Endothelial cell of umbilical vein (primary cell): ENCODE measurements at regions not wholly inside any gene's neighbourhood (a gene's known extent, or its start where the extent isn't known, plus 50 kb on each side); places are given as distances from the start of the nearest gene placed in this dataset.

ENCODE experiments used
- BruUV-seq: library from RNA; stranded (reverse); fragments of 400-500 nt; replicated peaks from 2 replicates; lab custom pipeline; 2021; lab: Mats Ljungman, UMichigan
- CTCF ChIA-PET: fragments of 300-600, 350-600 bp; sonication (Branson Sonifier 250); formaldehyde crosslinking; loops from one replicate; lab custom pipeline; 2021; ENCODE audit warnings: antibody characterized with exemption, inconsistent platforms; lab: Charles Lee
- POLR2A ChIA-PET: fragments of 300-600, 350-600 bp; sonication (Branson Sonifier 250); formaldehyde crosslinking; loops from one replicate; lab custom pipeline; 2021; ENCODE audit warnings: antibody characterized with exemption, inconsistent platforms; lab: Charles Lee
- DNase-seq: peaks from one replicate; pipeline ENCODE4 v3.0.0-alpha.2; 2011; ENCODE audit warnings: low read depth, low spot score
- FAIRE-seq: peaks from 2 replicates; lab custom pipeline; 2011; peaks lifted over from hg19 to GRCh38; lab: Jason Lieb, UNC
- H2AFZ ChIP-seq: 2 replicates; pipeline ENCODE4 v1.6.0; 2012; ENCODE audit warnings: low read depth, low read length, control low read depth, inconsistent platforms
- H3K27ac ChIP-seq: 2 replicates; pipeline ENCODE4 v1.5.1; 2011; ENCODE audit warnings: low read depth, mild to moderate bottlenecking, control low read depth, low read length, moderate library complexity; ENCODE audit not compliant: insufficient read depth
- H3K27me3 ChIP-seq, 2 experiments: 2 replicates each; pipeline versions ENCODE4 v1.6.0 to v1.6.1; 2011; ENCODE audit warnings: low read length in 2 of 2, mixed read lengths in 1 of 2; ENCODE audit not compliant: control insufficient read depth in 2 of 2, insufficient read depth in 2 of 2
- H3K36me3 ChIP-seq, 2 experiments: 2 replicates in 1 of 2; 3 replicates in 1 of 2; pipeline ENCODE4 v1.5.1; 2011; ENCODE audit warnings: low read length in 2 of 2, mild to moderate bottlenecking in 1 of 2, moderate library complexity in 1 of 2; ENCODE audit not compliant: control insufficient read depth in 2 of 2, insufficient read depth in 2 of 2; ENCODE audit errors: extremely low read depth in 1 of 2
- H3K4me1 ChIP-seq: 3 replicates; pipeline ENCODE4 v1.5.1; 2011; ENCODE audit warnings: mild to moderate bottlenecking, low read length; ENCODE audit not compliant: control insufficient read depth, insufficient read depth; ENCODE audit errors: extremely low read depth
- H3K4me2 ChIP-seq: 2 replicates; pipeline ENCODE4 v1.6.1; 2011; ENCODE audit warnings: low read length, control low read depth, mixed read lengths; ENCODE audit not compliant: insufficient read depth
- H3K4me3 ChIP-seq, 3 experiments: fragments of 200-600 bp in 1 of 3; sonication (generic), shearing (Covaris generic) in 1 of 3; replicated peaks in 1 of 3; 2 replicates each; pipeline ENCODE4 v1.5.1; 2011 to 2016; ENCODE audit warnings: control low read depth in 3 of 3, low read length in 3 of 3, mild to moderate bottlenecking in 2 of 3, inconsistent platforms in 1 of 3, low read depth in 1 of 3, moderate library complexity in 1 of 3; ENCODE audit not compliant: insufficient read depth in 1 of 3
- H3K79me2 ChIP-seq: 2 replicates; pipeline ENCODE4 v1.6.0; 2012; ENCODE audit warnings: low read length, inconsistent platforms; ENCODE audit not compliant: control insufficient read depth, insufficient read depth
- H3K9ac ChIP-seq: replicated peaks from 2 replicates; pipeline ENCODE3; 2011; ENCODE audit warnings: low read length, control low read depth; ENCODE audit not compliant: insufficient read depth; ENCODE audit errors: extremely low read depth
- H3K9me1 ChIP-seq: replicated peaks from 3 replicates; pipeline ENCODE4 v1.6.0; 2011; ENCODE audit warnings: mild to moderate bottlenecking, low read length; ENCODE audit not compliant: control insufficient read depth, insufficient read depth; ENCODE audit errors: extremely low read depth
- H3K9me3 ChIP-seq: replicated peaks from 2 replicates; pipeline ENCODE4 v1.5.1; 2012; ENCODE audit warnings: low read length, inconsistent platforms; ENCODE audit not compliant: control insufficient read depth, insufficient read depth
- H4K20me1 ChIP-seq: replicated peaks from 2 replicates; pipeline ENCODE3; 2011; ENCODE audit warnings: mild to moderate bottlenecking, low read length; ENCODE audit not compliant: control insufficient read depth, insufficient read depth; ENCODE audit errors: extremely low read depth
- EZH2 ChIP-seq: IDR thresholded peaks from 2 replicates; pipeline ENCODE4 v1.6.1; 2012; ENCODE audit warnings: borderline replicate concordance, low read depth, mild to moderate bottlenecking, moderate library complexity, low read length, inconsistent platforms; ENCODE audit not compliant: severe bottlenecking
- FOS ChIP-seq: IDR thresholded peaks from 2 replicates; pipeline ENCODE4 v1.6.1; 2011; ENCODE audit warnings: mild to moderate bottlenecking, low read length, moderate library complexity, borderline replicate concordance; ENCODE audit not compliant: insufficient read depth
- GATA2 ChIP-seq: IDR thresholded peaks from 2 replicates; pipeline ENCODE4 v1.7.0; 2011; ENCODE audit warnings: low read depth, mild to moderate bottlenecking, moderate library complexity, mixed read lengths, low read length; ENCODE audit not compliant: insufficient read length, insufficient read depth
- JUN ChIP-seq: IDR thresholded peaks from 2 replicates; pipeline ENCODE4 v1.6.1; 2011; ENCODE audit warnings: borderline replicate concordance, low read depth; ENCODE audit not compliant: insufficient read length, insufficient read depth
- POLR2A ChIP-seq: IDR thresholded peaks from 2 replicates; pipeline ENCODE4 v1.6.1; 2012; ENCODE audit warnings: low read depth, mild to moderate bottlenecking, control low read depth, low read length
- POLR2AphosphoS5 ChIP-seq: IDR thresholded peaks from 2 replicates; pipeline ENCODE4 v1.6.1; 2012; ENCODE audit warnings: low read depth, mild to moderate bottlenecking, control low read depth, low read length, moderate library complexity; ENCODE audit not compliant: insufficient read depth
- dilution Hi-C: fragments of 300-500 bp; cut with MboI; formaldehyde crosslinking; loops from one replicate; pipeline ENCODE4 v1.15.0; 2019; ENCODE audit warnings: low sequenced_read_pairs; ENCODE audit not compliant: extremely low pct_ligation_motif_present
- intact Hi-C: fragments of 100-400 bp; cut with micrococcal nuclease; formaldehyde crosslinking; loops from one replicate; pipeline ENCODE4 v1.10.0; 2022
- TF ChIP-seq, protein P1 (sequence below): IDR thresholded peaks from 2 replicates; pipeline ENCODE4 v1.6.1; 2011; ENCODE audit not compliant: insufficient read depth, insufficient read length
- TF ChIP-seq, protein P2 (sequence below), 2 donors: IDR thresholded peaks; 1 replicate in 1 of 2; 2 replicates in 1 of 2; pipeline ENCODE4 v1.5.1; 2011; ENCODE audit warnings: low read length in 2 of 2, mild to moderate bottlenecking in 2 of 2, moderate library complexity in 2 of 2, control low read depth in 1 of 2, inconsistent platforms in 1 of 2, low read depth in 1 of 2; ENCODE audit not compliant: insufficient read depth in 1 of 2; ENCODE audit errors: extremely low read depth in 1 of 2

DNA sequence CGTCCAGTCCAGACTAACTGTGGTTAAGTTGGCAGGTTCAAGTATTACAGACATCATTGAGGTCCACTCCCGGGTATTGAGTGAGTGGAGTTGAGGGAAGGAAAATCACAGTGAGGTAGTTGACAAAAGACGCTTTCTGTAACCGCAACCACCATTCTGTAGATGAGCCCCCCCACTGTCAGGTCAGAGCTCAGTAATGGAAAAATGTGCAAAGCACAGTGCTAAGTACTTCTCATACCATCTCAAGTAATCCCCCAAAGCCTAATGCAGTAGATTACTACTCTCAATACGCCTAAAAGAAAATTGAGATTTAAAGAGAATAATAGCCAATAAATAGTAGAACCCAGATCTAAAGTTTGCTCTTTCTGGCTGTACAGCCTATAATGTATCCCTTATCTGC lies 522.8 kb downstream of the LMO4 start:
- no peak for FAIRE-seq
- Histone ChIP-seq H3K4me2 (no peak overlapping the region), H3K79me2 (no peaks in the 10 kb centered on the region), H4K20me1 (no peaks in the 10 kb centered on the region), H3K9me1 (no peaks in the 10 kb centered on the region), H3K4me1 (peaks cover 4% of the 10 kb centered on the region), H3K9ac (no peak overlapping the region), H3K4me3 (no peak overlapping the region), H3K36me3 (no peaks in the 10 kb centered on the region), H3K27me3 (no peaks in the 10 kb centered on the region), H2AFZ (no peak overlapping the region), H3K27ac (no peak overlapping the region), H3K9me3 (no peaks in the 10 kb centered on the region)
- no TSS peak for BruUV-seq
- intact Hi-C loops, result no loop called here
- TF ChIP-seq JUN (no peak), FOS (no peak), GATA2 (no peak), POLR2AphosphoS5 (no peak), POLR2A (no peak), EZH2 (no peak)
- TF ChIP-seq, protein P1, sequence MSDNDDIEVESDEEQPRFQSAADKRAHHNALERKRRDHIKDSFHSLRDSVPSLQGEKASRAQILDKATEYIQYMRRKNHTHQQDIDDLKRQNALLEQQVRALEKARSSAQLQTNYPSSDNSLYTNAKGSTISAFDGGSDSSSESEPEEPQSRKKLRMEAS, result no peak
- dilution Hi-C loops, result no loop called here
- no peak for DNase-seq
- CTCF ChIA-PET, result interaction anchor here (1.4 kb wide), 1 partner anchor 16 kb away, joined by 3 read pairs; no protein-coding TSS in a partner anchor
- POLR2A ChIA-PET, result no interaction called here

DNA sequence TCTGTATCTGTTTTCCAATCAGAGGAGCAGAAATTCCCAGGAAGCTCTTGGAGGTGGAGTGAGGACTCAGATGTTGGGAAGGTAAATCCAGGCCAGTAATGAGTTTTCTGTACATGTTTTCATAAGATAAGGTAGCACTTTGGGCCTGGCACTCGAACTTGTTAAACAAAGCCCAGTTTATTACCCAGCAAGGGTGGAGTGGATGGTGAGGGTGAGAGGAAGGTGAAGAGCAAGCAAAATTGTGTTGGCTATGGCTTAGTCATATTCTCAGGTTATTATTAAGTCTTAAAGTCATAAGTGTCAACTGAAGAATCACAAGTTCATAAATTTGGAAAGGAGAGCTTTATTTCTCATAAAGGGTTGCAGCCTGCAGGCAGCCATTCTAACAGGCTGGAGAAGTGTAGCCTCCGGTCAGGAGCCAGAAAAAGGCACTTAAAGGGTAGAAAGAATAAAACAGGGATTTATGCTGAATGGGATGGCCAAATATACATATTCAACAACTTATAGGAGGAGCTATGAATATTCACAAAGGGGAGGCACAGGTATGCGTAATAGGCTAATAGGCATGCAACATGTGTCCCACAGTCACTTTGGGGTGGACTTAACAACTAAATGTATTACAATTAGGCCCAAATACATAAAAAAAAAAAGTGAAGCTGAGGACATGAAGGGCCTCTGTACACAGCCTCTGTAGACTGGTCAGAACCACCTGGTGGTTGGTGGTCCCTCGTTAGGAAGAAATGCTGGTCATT lies 523.9 kb downstream of the LMO4 start:
- Histone ChIP-seq H3K79me2 (no peaks in the 10 kb centered on the region), H3K27me3 (no peaks in the 10 kb centered on the region), H3K9me3 (no peaks in the 10 kb centered on the region), H3K9me1 (no peaks in the 10 kb centered on the region), H4K20me1 (no peaks in the 10 kb centered on the region), H3K4me2 (no peak overlapping the region), H3K27ac (no peak overlapping the region), H3K9ac (no peak overlapping the region), H3K4me1 (peaks cover 4% of the 10 kb centered on the region), H3K4me3 (no peak overlapping the region), H2AFZ (no peak overlapping the region), H3K36me3 (no peaks in the 10 kb centered on the region)
- ChIA-PET POLR2A (no interaction called here), CTCF (interaction anchor here (0.8 to 1.4 kb wide), 2 partner anchors 17 to 47 kb away, joined by 3 read pairs; no protein-coding TSS in a partner anchor)
- no TSS peak for BruUV-seq
- DNase-seq, result no peak
- FAIRE-seq, result no peak
- TF ChIP-seq JUN (no peak), EZH2 (no peak), POLR2AphosphoS5 (no peak), FOS (no peak)
- TF ChIP-seq, protein P2, sequence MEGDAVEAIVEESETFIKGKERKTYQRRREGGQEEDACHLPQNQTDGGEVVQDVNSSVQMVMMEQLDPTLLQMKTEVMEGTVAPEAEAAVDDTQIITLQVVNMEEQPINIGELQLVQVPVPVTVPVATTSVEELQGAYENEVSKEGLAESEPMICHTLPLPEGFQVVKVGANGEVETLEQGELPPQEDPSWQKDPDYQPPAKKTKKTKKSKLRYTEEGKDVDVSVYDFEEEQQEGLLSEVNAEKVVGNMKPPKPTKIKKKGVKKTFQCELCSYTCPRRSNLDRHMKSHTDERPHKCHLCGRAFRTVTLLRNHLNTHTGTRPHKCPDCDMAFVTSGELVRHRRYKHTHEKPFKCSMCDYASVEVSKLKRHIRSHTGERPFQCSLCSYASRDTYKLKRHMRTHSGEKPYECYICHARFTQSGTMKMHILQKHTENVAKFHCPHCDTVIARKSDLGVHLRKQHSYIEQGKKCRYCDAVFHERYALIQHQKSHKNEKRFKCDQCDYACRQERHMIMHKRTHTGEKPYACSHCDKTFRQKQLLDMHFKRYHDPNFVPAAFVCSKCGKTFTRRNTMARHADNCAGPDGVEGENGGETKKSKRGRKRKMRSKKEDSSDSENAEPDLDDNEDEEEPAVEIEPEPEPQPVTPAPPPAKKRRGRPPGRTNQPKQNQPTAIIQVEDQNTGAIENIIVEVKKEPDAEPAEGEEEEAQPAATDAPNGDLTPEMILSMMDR (IDR thresholded peaks at IDR 0.05; ENCODE audit: extremely low read depth in 1 of 2, insufficient read depth in 1 of 2, low read depth in 1 of 2, low read length in 2 of 2), result no peak
- dilution Hi-C loops (no loop called here), intact Hi-C loops (no loop called here)
